ENCODE measurements at regions not wholly inside any gene's neighbourhood (a gene's known extent, or its start where the extent isn't known, plus 50 kb on each side); places are given as distances from the start of the nearest gene placed in this dataset.

- no peak for FAIRE-seq
- H3K4me1 ChIP-seq (ENCODE audit: insufficient read depth, low read length) = no peaks in the 10 kb centered on the region
- POLR2A ChIA-PET = no interaction called here
- no peaks in the 10 kb centered on the region for H3K79me2 ChIP-seq (ENCODE audit: insufficient read depth, low read length)
- no peak overlapping the region for H3K4me2 ChIP-seq (ENCODE audit: low read depth, low read length)
- TF ChIP-seq ZNF841 (CRISPR knock-in tag; IDR thresholded peaks at IDR 0.05; ENCODE audit: borderline replicate concordance) = no peak
- TF ChIP-seq CENPT (CRISPR knock-in tag; IDR thresholded peaks at IDR 0.05; ENCODE audit: low read depth) = no peak
- no peak for TF ChIP-seq ZBTB4 (CRISPR knock-in tag; IDR thresholded peaks at IDR 0.05; ENCODE audit: borderline replicate concordance)
- TF ChIP-seq GTF3A (CRISPR knock-in tag; conservative IDR thresholded peaks at IDR 0.05) = no peak
- TF ChIP-seq ZFP37 (CRISPR knock-in tag; IDR thresholded peaks at IDR 0.05; ENCODE audit: borderline replicate concordance) = no peak
- TF ChIP-seq GTF2F1 (IDR thresholded peaks at IDR 0.05; ENCODE audit: low read length) = no peak
- no peak for TF ChIP-seq ZNF784 (CRISPR knock-in tag; IDR thresholded peaks at IDR 0.05; ENCODE audit: borderline replicate concordance)
- H4K20me1 ChIP-seq (ENCODE audit: insufficient read depth, low read length) = no peaks in the 10 kb centered on the region
- H3K27me3 ChIP-seq (ENCODE audit: control insufficient read depth in 1 of 2, insufficient read depth in 2 of 2, low read length in 2 of 2) = no peaks in the 10 kb centered on the region
- no peak overlapping the region for H3K9ac ChIP-seq (ENCODE audit: insufficient read depth, low read depth, low read length)
- no peak for ATAC-seq
- no peak for DNase-seq (ENCODE audit: low spot score)
- no peak overlapping the region for H2AFZ ChIP-seq (ENCODE audit: low read length)
- in situ Hi-C loops (cut with HindIII; ENCODE audit: extremely low pct_ligation_motif_present, low pct_unique_long_range_greater_than_20kb) (no loop called here), intact Hi-C loops (cut with micrococcal nuclease; ENCODE audit: unreplicated experiment) (no loop called here)
- no TSS peak for BruUV-seq (replicated peaks)
- CTCF ChIA-PET (ENCODE audit: low intra/inter-chr PET ratio, low total read pairs) = no interaction called here
- H3K36me3 ChIP-seq (replicated peaks in 1 of 2; ENCODE audit: control insufficient read depth in 1 of 2, insufficient read depth in 2 of 2, low read length in 2 of 2) = no peaks in the 10 kb centered on the region
- no peak overlapping the region for H3K4me3 ChIP-seq (replicated peaks in 1 of 3; ENCODE audit: insufficient read depth in 1 of 3, low read depth in 2 of 3, low read length in 3 of 3)
- 29% methylated on average over 1 of the region's 1 CpG for WGBS (ENCODE audit: low lambda C conversion rate)
- H3K9me3 ChIP-seq (ENCODE audit: low read length) = no peaks in the 10 kb centered on the region
- no peak overlapping the region for H3K27ac ChIP-seq (ENCODE audit: extremely low read length, insufficient read depth, low read length)
Measured at GRCh38 chr4:65063601-65064000, 606.7 kb downstream of the EPHA5 start.

Measured in HepG2 (cell line).